HEK293 (cell line): ENCODE measurements at regions not wholly inside any gene's neighbourhood (a gene's known extent, or its start where the extent isn't known, plus 50 kb on each side); places are given as distances from the start of the nearest gene placed in this dataset.

ENCODE experiments used
- CTCF ChIA-PET: fragments of 350-600 bp; formaldehyde crosslinking; extraction: SDS; loops from one replicate; lab custom pipeline; 2021; ENCODE audit warnings: antibody characterized with exemption; lab: Yijun Ruan, JAX
- POLR2A ChIA-PET: fragments of 300-600 bp; formaldehyde crosslinking; extraction: SDS; loops from one replicate; lab custom pipeline; 2020; ENCODE audit warnings: antibody characterized with exemption, inconsistent platforms; lab: Yijun Ruan, JAX
- H3K27ac ChIP-seq: fragments of 200-500 bp; sonication (Bioruptor generic); 2 replicates; pipeline ENCODE4 v1.5.1; 2014; ENCODE audit warnings: low read depth, low read length, control low read depth, inconsistent platforms; ENCODE audit errors: extremely low read depth
- H3K36me3 ChIP-seq, 2 experiments: fragments of 200-500 bp in 1 of 2; sonication (Bioruptor generic) in 1 of 2; 1 replicate in 1 of 2; 2 replicates in 1 of 2; pipeline ENCODE4 v1.5.1; 2014 to 2017; ENCODE audit warnings: inconsistent platforms in 2 of 2, low read length in 2 of 2; ENCODE audit not compliant: control insufficient read depth in 2 of 2, insufficient read depth in 1 of 2
- H3K4me1 ChIP-seq: fragments of 200-500 bp; sonication (Bioruptor generic); 2 replicates; pipeline ENCODE4 v1.5.1; 2014; ENCODE audit warnings: mild to moderate bottlenecking, low read length, inconsistent platforms; ENCODE audit not compliant: control insufficient read depth, insufficient read depth
- H3K4me3 ChIP-seq: 2 replicates; pipeline ENCODE4 v1.5.1; 2011; ENCODE audit warnings: low read depth, mild to moderate bottlenecking, control low read depth, low read length, moderate library complexity
- H3K9me3 ChIP-seq: fragments of 200-500 bp; sonication (Bioruptor generic); 2 replicates; pipeline ENCODE4 v1.5.1; 2014; ENCODE audit warnings: low read depth, low read length, inconsistent platforms; ENCODE audit not compliant: control insufficient read depth, insufficient read depth
- FEZF1 ChIP-seq: fragments of 450-650 bp; formaldehyde crosslinking; IDR thresholded peaks from 2 replicates; pipeline ENCODE4 v1.5.1; 2016; ENCODE audit warnings: missing biosample characterization, missing genetic modification characterization
- HOXA7 ChIP-seq: sonication (generic); formaldehyde crosslinking; IDR thresholded peaks from 2 replicates; pipeline ENCODE4 v1.8.1; 2022; ENCODE audit warnings: missing genetic modification reagents, borderline replicate concordance
- WT1 ChIP-seq: fragments of 450-650 bp; formaldehyde crosslinking; IDR thresholded peaks from 2 replicates; pipeline ENCODE4 v1.5.1; 2016; ENCODE audit warnings: missing biosample characterization, missing genetic modification characterization
- YY1 ChIP-seq: fragments of 450-650 bp; formaldehyde crosslinking; IDR thresholded peaks from 2 replicates; pipeline ENCODE4 v1.5.1; 2018; ENCODE audit warnings: missing biosample characterization, missing genetic modification characterization
- ZBTB1 ChIP-seq: fragments of 450-650 bp; formaldehyde crosslinking; IDR thresholded peaks from 2 replicates; pipeline ENCODE4 v1.5.1; 2016; ENCODE audit warnings: missing biosample characterization, missing genetic modification characterization
- ZIC2 ChIP-seq: fragments of 450-650 bp; formaldehyde crosslinking; IDR thresholded peaks from 2 replicates; pipeline ENCODE4 v1.5.1; 2016; ENCODE audit warnings: missing biosample characterization, missing genetic modification characterization
- ZNF19 ChIP-seq: fragments of 450-650 bp; formaldehyde crosslinking; IDR thresholded peaks from 2 replicates; pipeline ENCODE4; 2016; ENCODE audit warnings: missing biosample characterization, missing genetic modification characterization, low read depth
- ZNF530 ChIP-seq: fragments of 450-650 bp; formaldehyde crosslinking; IDR thresholded peaks from 2 replicates; pipeline ENCODE4 v1.5.1; 2016; ENCODE audit warnings: low read depth, missing biosample characterization, missing genetic modification characterization
- ZNF658 ChIP-seq: fragments of 450-650 bp; formaldehyde crosslinking; IDR thresholded peaks from 2 replicates; pipeline ENCODE4; 2016; ENCODE audit warnings: missing biosample characterization, missing genetic modification characterization
- ZNF791 ChIP-seq: fragments of 450-650 bp; formaldehyde crosslinking; IDR thresholded peaks from 2 replicates; pipeline ENCODE4 v1.5.1; 2016; ENCODE audit warnings: missing biosample characterization, missing genetic modification characterization
- ZNF830 ChIP-seq: fragments of 450-650 bp; IDR thresholded peaks from 2 replicates; pipeline ENCODE4 v1.5.0; 2018; ENCODE audit warnings: missing biosample characterization, missing genetic modification characterization, low read depth, mild to moderate bottlenecking, moderate library complexity
- TF ChIP-seq, protein P1 (sequence below): fragments of 450-650 bp; formaldehyde crosslinking; IDR thresholded peaks from 2 replicates; pipeline ENCODE4 v1.5.1; 2017; ENCODE audit warnings: missing biosample characterization, missing genetic modification characterization
- TF ChIP-seq, protein P2 (sequence below): fragments of 450-650 bp; formaldehyde crosslinking; IDR thresholded peaks from 2 replicates; pipeline ENCODE4 v1.5.1; 2016; ENCODE audit warnings: missing biosample characterization, missing genetic modification characterization
- TF ChIP-seq, protein P3 (sequence below): fragments of 450-650 bp; IDR thresholded peaks from 2 replicates; pipeline ENCODE4 v1.5.1; 2018; ENCODE audit warnings: missing biosample characterization, mild to moderate bottlenecking, missing genetic modification characterization
- TF ChIP-seq, protein P4 (sequence below): fragments of 450-650 bp; formaldehyde crosslinking; IDR thresholded peaks from 2 replicates; pipeline ENCODE4 v1.5.1; 2016; ENCODE audit warnings: missing biosample characterization, missing genetic modification characterization
- TF ChIP-seq, protein P5 (sequence below): fragments of 450-650 bp; formaldehyde crosslinking; IDR thresholded peaks from 2 replicates; pipeline ENCODE4 v1.5.1; 2016; ENCODE audit warnings: missing biosample characterization, missing genetic modification characterization

DNA sequence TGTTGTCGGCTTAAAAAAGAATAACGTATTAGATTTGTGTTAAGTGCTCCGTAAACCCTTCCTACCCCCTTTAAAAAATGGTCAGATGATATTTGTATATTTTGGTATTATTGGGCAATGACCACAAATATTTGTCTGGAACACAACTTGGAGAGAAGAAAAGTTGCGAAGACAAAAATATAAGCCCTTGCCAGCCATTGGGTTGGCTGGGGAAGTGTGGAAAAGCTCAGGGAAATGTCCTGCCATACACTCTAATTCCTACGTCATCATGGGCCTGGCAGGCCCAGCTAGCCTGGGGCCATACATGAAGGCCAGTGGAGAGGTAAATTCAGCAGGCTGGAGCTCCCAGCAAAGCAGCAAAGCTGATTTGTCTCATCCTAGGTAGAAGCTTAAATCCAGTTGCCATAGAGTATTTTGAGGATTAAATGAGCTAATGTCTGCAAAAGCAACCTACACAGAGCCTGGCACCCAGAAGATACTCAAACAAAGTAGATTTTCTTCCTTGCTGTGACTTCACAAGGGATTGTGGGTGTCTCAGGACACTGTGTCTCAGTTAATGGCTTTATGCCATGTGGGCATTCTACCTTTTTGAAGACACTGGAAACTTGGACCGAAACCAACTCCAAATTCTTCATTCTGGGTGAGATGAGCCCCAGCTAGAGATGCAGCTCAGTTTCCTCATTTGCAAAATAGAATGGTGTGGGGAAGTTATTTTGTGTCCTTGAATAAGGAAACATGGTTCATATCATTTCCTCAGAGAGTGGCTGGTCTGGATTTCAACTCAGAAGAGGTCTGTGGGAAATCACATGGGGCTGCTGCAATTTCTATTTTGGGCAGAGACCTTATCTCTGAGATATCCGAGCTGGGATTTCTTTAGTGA, 87.9 kb upstream of the MAP4K3 start:
- CTCF ChIA-PET = interaction anchor here (0.9 to 2.5 kb wide), 2 partner anchors 172 to 205 kb away, joined by 4 to 9 read pairs; no protein-coding TSS in a partner anchor

DNA sequence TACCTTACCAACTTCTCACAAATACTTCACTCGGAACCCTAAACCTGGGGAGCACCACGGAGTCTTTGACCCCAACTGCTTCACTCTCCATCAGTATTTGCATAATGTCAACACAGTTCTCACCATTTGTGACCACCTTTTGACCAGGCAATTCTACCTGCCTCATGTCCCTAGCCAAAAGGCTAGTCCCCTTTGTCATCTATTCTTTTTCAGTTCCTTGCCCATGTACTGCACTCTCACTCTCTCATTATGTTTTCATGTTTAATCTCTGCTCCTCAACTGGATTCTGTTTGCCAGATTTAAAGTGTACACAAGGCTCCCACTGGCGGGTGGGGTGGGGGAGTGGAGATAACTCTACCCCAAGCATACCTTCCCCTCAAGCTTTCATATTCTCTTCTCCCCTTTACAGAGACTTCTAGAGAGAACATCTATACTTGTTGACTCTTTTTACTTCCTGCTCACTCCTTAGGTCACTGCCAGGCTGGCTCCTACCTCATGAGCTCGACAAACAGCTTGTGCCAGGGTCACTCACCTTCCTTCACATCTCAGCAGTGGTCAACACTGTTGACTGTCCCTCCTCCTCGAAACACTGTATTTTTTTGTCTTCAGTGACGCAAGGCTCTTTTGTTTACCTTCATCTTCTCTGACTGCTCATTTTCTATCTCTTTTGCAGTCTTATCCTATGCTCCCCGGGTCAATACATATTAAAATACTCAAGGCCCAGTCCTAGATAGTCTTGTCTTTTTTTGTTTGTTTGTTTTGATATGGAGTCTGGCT, 88.7 kb upstream of the MAP4K3 start:
- ChIA-PET CTCF (no interaction called here), POLR2A (no interaction called here)
- Histone ChIP-seq H3K9me3 (no peaks in the 10 kb centered on the region), H3K4me1 (no peaks in the 10 kb centered on the region), H3K4me3 (no peak overlapping the region), H3K36me3 (no peaks in the 10 kb centered on the region), H3K27ac (no peak overlapping the region)
- TF ChIP-seq WT1 (no peak), ZIC2 (tag by site-specific recombination) (no peak), ZNF658 (tag by site-specific recombination) (no peak), ZNF791 (tag by site-specific recombination) (no peak), HOXA7 (CRISPR knock-in tag) (no peak), FEZF1 (tag by site-specific recombination) (no peak), ZBTB1 (tag by site-specific recombination) (no peak), YY1 (tag by site-specific recombination) (no peak)
- TF ChIP-seq, protein P1, sequence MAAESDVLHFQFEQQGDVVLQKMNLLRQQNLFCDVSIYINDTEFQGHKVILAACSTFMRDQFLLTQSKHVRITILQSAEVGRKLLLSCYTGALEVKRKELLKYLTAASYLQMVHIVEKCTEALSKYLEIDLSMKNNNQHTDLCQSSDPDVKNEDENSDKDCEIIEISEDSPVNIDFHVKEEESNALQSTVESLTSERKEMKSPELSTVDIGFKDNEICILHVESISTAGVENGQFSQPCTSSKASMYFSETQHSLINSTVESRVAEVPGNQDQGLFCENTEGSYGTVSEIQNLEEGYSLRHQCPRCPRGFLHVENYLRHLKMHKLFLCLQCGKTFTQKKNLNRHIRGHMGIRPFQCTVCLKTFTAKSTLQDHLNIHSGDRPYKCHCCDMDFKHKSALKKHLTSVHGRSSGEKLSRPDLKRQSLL (tag by site-specific recombination) = no peak
- TF ChIP-seq, protein P2, sequence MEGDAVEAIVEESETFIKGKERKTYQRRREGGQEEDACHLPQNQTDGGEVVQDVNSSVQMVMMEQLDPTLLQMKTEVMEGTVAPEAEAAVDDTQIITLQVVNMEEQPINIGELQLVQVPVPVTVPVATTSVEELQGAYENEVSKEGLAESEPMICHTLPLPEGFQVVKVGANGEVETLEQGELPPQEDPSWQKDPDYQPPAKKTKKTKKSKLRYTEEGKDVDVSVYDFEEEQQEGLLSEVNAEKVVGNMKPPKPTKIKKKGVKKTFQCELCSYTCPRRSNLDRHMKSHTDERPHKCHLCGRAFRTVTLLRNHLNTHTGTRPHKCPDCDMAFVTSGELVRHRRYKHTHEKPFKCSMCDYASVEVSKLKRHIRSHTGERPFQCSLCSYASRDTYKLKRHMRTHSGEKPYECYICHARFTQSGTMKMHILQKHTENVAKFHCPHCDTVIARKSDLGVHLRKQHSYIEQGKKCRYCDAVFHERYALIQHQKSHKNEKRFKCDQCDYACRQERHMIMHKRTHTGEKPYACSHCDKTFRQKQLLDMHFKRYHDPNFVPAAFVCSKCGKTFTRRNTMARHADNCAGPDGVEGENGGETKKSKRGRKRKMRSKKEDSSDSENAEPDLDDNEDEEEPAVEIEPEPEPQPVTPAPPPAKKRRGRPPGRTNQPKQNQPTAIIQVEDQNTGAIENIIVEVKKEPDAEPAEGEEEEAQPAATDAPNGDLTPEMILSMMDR (tag by site-specific recombination) = no peak
- TF ChIP-seq, protein P3, sequence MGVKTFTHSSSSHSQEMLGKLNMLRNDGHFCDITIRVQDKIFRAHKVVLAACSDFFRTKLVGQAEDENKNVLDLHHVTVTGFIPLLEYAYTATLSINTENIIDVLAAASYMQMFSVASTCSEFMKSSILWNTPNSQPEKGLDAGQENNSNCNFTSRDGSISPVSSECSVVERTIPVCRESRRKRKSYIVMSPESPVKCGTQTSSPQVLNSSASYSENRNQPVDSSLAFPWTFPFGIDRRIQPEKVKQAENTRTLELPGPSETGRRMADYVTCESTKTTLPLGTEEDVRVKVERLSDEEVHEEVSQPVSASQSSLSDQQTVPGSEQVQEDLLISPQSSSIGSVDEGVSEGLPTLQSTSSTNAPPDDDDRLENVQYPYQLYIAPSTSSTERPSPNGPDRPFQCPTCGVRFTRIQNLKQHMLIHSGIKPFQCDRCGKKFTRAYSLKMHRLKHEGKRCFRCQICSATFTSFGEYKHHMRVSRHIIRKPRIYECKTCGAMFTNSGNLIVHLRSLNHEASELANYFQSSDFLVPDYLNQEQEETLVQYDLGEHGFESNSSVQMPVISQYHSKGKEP (tag by site-specific recombination) = no peak
- TF ChIP-seq, protein P4, sequence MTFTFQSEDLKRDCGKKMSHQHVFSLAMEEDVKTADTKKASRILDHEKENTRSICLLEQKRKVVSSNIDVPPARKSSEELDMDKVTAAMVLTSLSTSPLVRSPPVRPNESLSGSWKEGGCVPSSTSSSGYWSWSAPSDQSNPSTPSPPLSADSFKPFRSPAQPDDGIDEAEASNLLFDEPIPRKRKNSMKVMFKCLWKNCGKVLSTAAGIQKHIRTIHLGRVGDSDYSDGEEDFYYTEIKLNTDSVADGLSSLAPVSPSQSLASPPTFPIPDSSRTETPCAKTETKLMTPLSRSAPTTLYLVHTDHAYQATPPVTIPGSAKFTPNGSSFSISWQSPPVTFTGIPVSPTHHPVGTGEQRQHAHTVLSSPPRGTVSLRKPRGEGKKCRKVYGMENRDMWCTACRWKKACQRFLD (tag by site-specific recombination) = no peak
- TF ChIP-seq, protein P5, sequence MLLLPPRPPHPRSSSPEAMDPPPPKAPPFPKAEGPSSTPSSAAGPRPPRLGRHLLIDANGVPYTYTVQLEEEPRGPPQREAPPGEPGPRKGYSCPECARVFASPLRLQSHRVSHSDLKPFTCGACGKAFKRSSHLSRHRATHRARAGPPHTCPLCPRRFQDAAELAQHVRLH (tag by site-specific recombination) = no peak

More for the DNA sequence above, 87.9 kb upstream of the MAP4K3 start:
- H3K9me3 ChIP-seq = no peaks in the 10 kb centered on the region
- no peaks in the 10 kb centered on the region for H3K36me3 ChIP-seq
- TF ChIP-seq ZNF530 (tag by site-specific recombination) (no peak), ZNF19 (no peak), ZNF830 (tag by site-specific recombination) (no peak)
- TF ChIP-seq, protein P1 (tag by site-specific recombination) = no peak
- TF ChIP-seq, all 188 proteins: peak for 0
- POLR2A ChIA-PET = interaction anchor here (0.6 kb wide), 3 partner anchors 49 to 98 kb away, joined by 3 to 5 read pairs (median 4); no protein-coding TSS in a partner anchor
- no peaks in the 10 kb centered on the region for H3K4me1 ChIP-seq
- H3K4me3 ChIP-seq = no peak overlapping the region
- no peak overlapping the region for H3K27ac ChIP-seq
